B cell (primary cell): ENCODE measurements at regions not wholly inside any gene's neighbourhood (a gene's known extent, or its start where the extent isn't known, plus 50 kb on each side); places are given as distances from the start of the nearest gene placed in this dataset.

ENCODE experiments used
- EZH2 ChIP-seq: IDR thresholded peaks from 2 replicates; pipeline ENCODE4 v1.6.1; 2012; ENCODE audit warnings: borderline replicate concordance, low read depth, mild to moderate bottlenecking, moderate library complexity, low read length; ENCODE audit not compliant: insufficient read depth, poor library complexity, severe bottlenecking
- TF ChIP-seq, protein P1 (sequence below): fragments of 200-600 bp; IDR thresholded peaks from one replicate; pipeline ENCODE4 v1.8.0; 2022; ENCODE audit warnings: antibody characterized with exemption, mild to moderate bottlenecking

DNA sequence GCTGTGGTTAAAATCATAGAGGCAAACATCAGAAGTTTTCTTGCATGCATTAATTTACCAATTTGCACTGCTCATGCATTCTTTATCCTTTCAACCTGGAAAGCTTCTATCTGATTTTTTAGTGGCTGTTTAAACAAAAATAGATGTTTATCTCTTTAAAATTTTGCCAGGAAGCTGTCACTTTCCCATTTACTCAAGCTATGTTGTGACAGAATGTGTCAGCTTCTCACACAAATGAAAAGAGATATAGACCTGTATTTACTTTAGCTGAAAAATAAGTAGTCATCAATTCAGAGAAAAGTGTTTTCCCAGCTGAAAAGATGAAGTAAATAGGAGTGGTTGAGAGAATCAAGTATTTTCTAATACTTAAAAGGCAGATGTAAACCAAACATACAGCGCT, 872.8 kb downstream of the DACH1 start:
- TF ChIP-seq, protein P1, sequence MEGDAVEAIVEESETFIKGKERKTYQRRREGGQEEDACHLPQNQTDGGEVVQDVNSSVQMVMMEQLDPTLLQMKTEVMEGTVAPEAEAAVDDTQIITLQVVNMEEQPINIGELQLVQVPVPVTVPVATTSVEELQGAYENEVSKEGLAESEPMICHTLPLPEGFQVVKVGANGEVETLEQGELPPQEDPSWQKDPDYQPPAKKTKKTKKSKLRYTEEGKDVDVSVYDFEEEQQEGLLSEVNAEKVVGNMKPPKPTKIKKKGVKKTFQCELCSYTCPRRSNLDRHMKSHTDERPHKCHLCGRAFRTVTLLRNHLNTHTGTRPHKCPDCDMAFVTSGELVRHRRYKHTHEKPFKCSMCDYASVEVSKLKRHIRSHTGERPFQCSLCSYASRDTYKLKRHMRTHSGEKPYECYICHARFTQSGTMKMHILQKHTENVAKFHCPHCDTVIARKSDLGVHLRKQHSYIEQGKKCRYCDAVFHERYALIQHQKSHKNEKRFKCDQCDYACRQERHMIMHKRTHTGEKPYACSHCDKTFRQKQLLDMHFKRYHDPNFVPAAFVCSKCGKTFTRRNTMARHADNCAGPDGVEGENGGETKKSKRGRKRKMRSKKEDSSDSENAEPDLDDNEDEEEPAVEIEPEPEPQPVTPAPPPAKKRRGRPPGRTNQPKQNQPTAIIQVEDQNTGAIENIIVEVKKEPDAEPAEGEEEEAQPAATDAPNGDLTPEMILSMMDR, result no peak
- no peak for TF ChIP-seq EZH2
